H9 (cell line): ENCODE measurements at regions not wholly inside any gene's neighbourhood (a gene's known extent, or its start where the extent isn't known, plus 50 kb on each side); places are given as distances from the start of the nearest gene placed in this dataset.

Source experiments
- DNase-seq: peaks from one replicate; pipeline ENCODE4 v3.0.0-alpha.2; 2017
- H2AFZ ChIP-seq: one replicate; pipeline ENCODE4 v1.6.1; 2013; ENCODE audit warnings: mild to moderate bottlenecking, low read length, control low read depth, moderate library complexity
- H2AK5ac ChIP-seq: 2 replicates; pipeline ENCODE4 v1.6.1; 2013; ENCODE audit warnings: low read length, control low read depth, mixed read lengths; ENCODE audit not compliant: insufficient read length
- H2BK120ac ChIP-seq: one replicate; pipeline ENCODE4 v1.6.1; 2013; ENCODE audit warnings: low read depth, mild to moderate bottlenecking, low read length, control low read depth, inconsistent platforms; ENCODE audit not compliant: poor library complexity, severe bottlenecking
- H2BK12ac ChIP-seq: 2 replicates; pipeline ENCODE4 v1.6.1; 2013; ENCODE audit warnings: low read length, control low read depth, mixed read lengths, low read depth; ENCODE audit not compliant: insufficient read length
- H2BK15ac ChIP-seq: 2 replicates; pipeline ENCODE4 v1.6.1; 2013; ENCODE audit warnings: low read depth, low read length, control low read depth
- H2BK20ac ChIP-seq: one replicate; pipeline ENCODE4 v1.6.1; 2013; ENCODE audit warnings: low read depth, mild to moderate bottlenecking, low read length, control low read depth, inconsistent platforms; ENCODE audit not compliant: poor library complexity, severe bottlenecking
- H2BK5ac ChIP-seq: 2 replicates; pipeline ENCODE4 v1.6.1; 2013; ENCODE audit warnings: low read length, control low read depth, mixed read lengths; ENCODE audit not compliant: insufficient read length
- H3K14ac ChIP-seq: 2 replicates; pipeline ENCODE4 v1.6.1; 2013; ENCODE audit warnings: low read length, control low read depth; ENCODE audit not compliant: insufficient read depth
- H3K18ac ChIP-seq: 2 replicates; pipeline ENCODE4 v1.6.1; 2013; ENCODE audit warnings: low read depth, mild to moderate bottlenecking, mixed read lengths, low read length, control low read depth; ENCODE audit not compliant: insufficient read length
- H3K23ac ChIP-seq: 2 replicates; pipeline ENCODE4 v1.6.1; 2013; ENCODE audit warnings: low read length, control low read depth, mixed read lengths, low read depth; ENCODE audit not compliant: insufficient read length
- H3K23me2 ChIP-seq: 2 replicates; pipeline ENCODE4 v1.6.1; 2013; ENCODE audit warnings: low read depth, mild to moderate bottlenecking, mixed read lengths, low read length, control low read depth; ENCODE audit not compliant: insufficient read length, poor library complexity, severe bottlenecking
- H3K27ac ChIP-seq: 2 replicates; pipeline ENCODE4 v1.5.1; 2013; ENCODE audit warnings: low read length, control low read depth, mixed read lengths, low read depth; ENCODE audit not compliant: insufficient read length
- H3K27me3 ChIP-seq: 2 replicates; pipeline ENCODE4 v1.6.1; 2013; ENCODE audit warnings: low read length, control low read depth, inconsistent platforms; ENCODE audit not compliant: insufficient read depth
- H3K4ac ChIP-seq: 2 replicates; pipeline ENCODE4 v1.6.1; 2013; ENCODE audit warnings: low read depth, mild to moderate bottlenecking, control low read depth, inconsistent platforms, low read length, moderate library complexity
- H3K4me1 ChIP-seq: 2 replicates; pipeline ENCODE4 v1.6.1; 2013; ENCODE audit warnings: low read length, control low read depth, inconsistent platforms; ENCODE audit not compliant: insufficient read depth
- H3K4me2 ChIP-seq: 2 replicates; pipeline ENCODE4 v1.6.1; 2013; ENCODE audit warnings: low read length, control low read depth, mixed read lengths; ENCODE audit not compliant: insufficient read length, insufficient read depth
- H3K56ac ChIP-seq: 2 replicates; pipeline ENCODE4 v1.6.1; 2013; ENCODE audit warnings: low read depth, mild to moderate bottlenecking, mixed read lengths, low read length, control low read depth; ENCODE audit not compliant: insufficient read length
- H3K79me1 ChIP-seq: 2 replicates; pipeline ENCODE4 v1.6.1; 2013; ENCODE audit warnings: low read depth, mild to moderate bottlenecking, moderate library complexity, low read length, control low read depth, inconsistent platforms; ENCODE audit not compliant: insufficient read depth, poor library complexity, severe bottlenecking
- H3K79me2 ChIP-seq: 2 replicates; pipeline ENCODE4 v1.6.1; 2013; ENCODE audit warnings: low read length, control low read depth, inconsistent platforms; ENCODE audit not compliant: insufficient read depth
- H3K9ac ChIP-seq: 2 replicates; pipeline ENCODE4 v1.6.1; 2013; ENCODE audit warnings: low read length, control low read depth, mixed read lengths; ENCODE audit not compliant: insufficient read length; ENCODE audit errors: extremely low read depth
- H3K9me3 ChIP-seq: one replicate; pipeline ENCODE4 v1.6.1; 2013; ENCODE audit warnings: low read depth, low read length, inconsistent platforms; ENCODE audit not compliant: control insufficient read depth
- H3T11ph ChIP-seq: one replicate; pipeline ENCODE4 v1.6.1; 2013; ENCODE audit warnings: mild to moderate bottlenecking, low read length, control low read depth, inconsistent platforms
- H4K20me1 ChIP-seq: one replicate; pipeline ENCODE4 v1.6.1; 2013; ENCODE audit not compliant: control insufficient read depth, insufficient read length, insufficient read depth
- H4K5ac ChIP-seq: 2 replicates; pipeline ENCODE4 v1.6.1; 2013; ENCODE audit warnings: low read depth, mild to moderate bottlenecking, mixed read lengths, low read length, control low read depth; ENCODE audit not compliant: insufficient read length
- H4K8ac ChIP-seq: replicated peaks from 2 replicates; pipeline ENCODE4 v1.6.1; 2013; ENCODE audit warnings: low read length, control low read depth, mixed read lengths, low read depth; ENCODE audit not compliant: insufficient read length
- H4K91ac ChIP-seq: 2 replicates; pipeline ENCODE4 v1.6.1; 2013; ENCODE audit warnings: low read depth, mild to moderate bottlenecking, moderate library complexity, mixed read lengths, low read length, control low read depth; ENCODE audit not compliant: insufficient read length
- H3K27ac Mint-ChIP-seq, 3 experiments: 2 replicates in 2 of 3; 3 replicates in 1 of 3; pipeline ENCODE4 v1.8.0; 2020 to 2021; ENCODE audit warnings: mixed read lengths in 3 of 3, mild to moderate bottlenecking in 1 of 3, moderate library complexity in 1 of 3
- H3K27me3 Mint-ChIP-seq: 2 replicates; pipeline ENCODE4 v1.8.0; 2021; ENCODE audit warnings: low read depth, mild to moderate bottlenecking, moderate library complexity, mixed read lengths
- H3K36me3 Mint-ChIP-seq, 3 experiments: 2 replicates in 2 of 3; 3 replicates in 1 of 3; pipeline ENCODE4 v1.8.0; 2020 to 2021; ENCODE audit warnings: low read depth in 3 of 3, mixed read lengths in 3 of 3; ENCODE audit not compliant: insufficient read depth in 1 of 3
- H3K4me1 Mint-ChIP-seq, 2 experiments: 2 replicates each; pipeline ENCODE4 v1.8.0; 2020; ENCODE audit warnings: mixed read lengths in 2 of 2
- H3K4me3 Mint-ChIP-seq, 2 experiments: 2 replicates in 1 of 2; 3 replicates in 1 of 2; pipeline ENCODE4 v1.8.0; 2020 to 2021; ENCODE audit warnings: mild to moderate bottlenecking in 2 of 2, mixed read lengths in 2 of 2, moderate library complexity in 1 of 2
- H3K9me3 Mint-ChIP-seq, 2 experiments: 2 replicates in 1 of 2; 3 replicates in 1 of 2; pipeline ENCODE4 v1.8.0; 2020; ENCODE audit warnings: mild to moderate bottlenecking in 2 of 2, mixed read lengths in 2 of 2, moderate library complexity in 1 of 2
- CTCF ChIP-seq: fragments of 200-600 bp; sonication (generic); conservative IDR thresholded peaks from 3 replicates; pipeline ENCODE4 v1.8.0; 2021; ENCODE audit warnings: antibody characterized with exemption, mild to moderate bottlenecking
- WGBS: extraction: QIAGEN DNeasy Blood & Tissue Kit; methylation state at CpG from one replicate; pipeline ENCODE4 v1.1.7; 2013; ENCODE audit warnings: missing lambda C conversion rate, low lambda C conversion rate, mixed read lengths; ENCODE audit not compliant: insufficient read length; ENCODE audit errors: extremely low coverage; 5-methylcytosine and 5-hydroxymethylcytosine counted together

GRCh38 chr4:134320048-134320447 lies 118.5 kb upstream of the PABPC4L start:
- H3K14ac ChIP-seq: no peak overlapping the region
- H2AFZ ChIP-seq: no peak overlapping the region
- H3K9ac ChIP-seq: no peak overlapping the region
- H3K27ac Mint-ChIP-seq: no peak overlapping the region
- H2BK15ac ChIP-seq: no peak overlapping the region
- no peak for DNase-seq
- no peak overlapping the region for H2BK12ac ChIP-seq
- H3K27me3 Mint-ChIP-seq: no peaks in the 10 kb centered on the region
- H3K4me2 ChIP-seq: no peak overlapping the region
- H2AK5ac ChIP-seq: no peak overlapping the region
- H3K4me1 ChIP-seq: no peaks in the 10 kb centered on the region
- no peak overlapping the region for H3K23ac ChIP-seq
- peaks cover 0 to 4% (median 0%) of the 10 kb centered on the region in 3 experiments; a peak in 2 of 7 replicates for H3K36me3 Mint-ChIP-seq
- H4K5ac ChIP-seq: no peak overlapping the region
- H3K4me1 Mint-ChIP-seq: no peaks in the 10 kb centered on the region
- H2BK20ac ChIP-seq: no peak overlapping the region
- no peak overlapping the region for H3K4me3 Mint-ChIP-seq
- no peak overlapping the region for H3K27ac ChIP-seq
- no peaks in the 10 kb centered on the region for H3K27me3 ChIP-seq
- H3K9me3 Mint-ChIP-seq: peaks cover 0 to 4% of the 10 kb centered on the region in 2 experiments; a peak in 2 of 5 replicates
- H3K9me3 ChIP-seq: no peaks in the 10 kb centered on the region
- H3K79me2 ChIP-seq: no peaks in the 10 kb centered on the region
- no peak overlapping the region for H2BK5ac ChIP-seq
- no peaks in the 10 kb centered on the region for H4K20me1 ChIP-seq
- H4K91ac ChIP-seq: no peak overlapping the region
- H3K4ac ChIP-seq: no peak overlapping the region
- H3K23me2 ChIP-seq: no peaks in the 10 kb centered on the region
- WGBS: no CpG with 5 or more reads among the region's 2 CpGs
- H3K56ac ChIP-seq: no peak overlapping the region
- H3T11ph ChIP-seq: no peak overlapping the region
- no peak for TF ChIP-seq CTCF
- H4K8ac ChIP-seq: no peak overlapping the region
- no peak overlapping the region for H2BK120ac ChIP-seq
- H3K18ac ChIP-seq: no peak overlapping the region
- H3K79me1 ChIP-seq: no peaks in the 10 kb centered on the region
